HUDEP-2 (cell line): ENCODE measurements at regions not wholly inside any gene's neighbourhood (a gene's known extent, or its start where the extent isn't known, plus 50 kb on each side); places are given as distances from the start of the nearest gene placed in this dataset.

Source experiments
- DNase-seq, 76 experiments: peaks; one replicate each; lab custom pipeline; 2025; ENCODE audit not compliant: unreplicated experiment in 76 of 76; lab: John Stamatoyannopoulos, UW

- DNase-seq: no peak
These were observed 152.7 kb downstream of the TBXT start for GRCh38 chr6:166014966-166015365.

- DNase-seq: no peak
These were observed 157.3 kb downstream of the TBXT start for GRCh38 chr6:166010136-166010960.

DNA sequence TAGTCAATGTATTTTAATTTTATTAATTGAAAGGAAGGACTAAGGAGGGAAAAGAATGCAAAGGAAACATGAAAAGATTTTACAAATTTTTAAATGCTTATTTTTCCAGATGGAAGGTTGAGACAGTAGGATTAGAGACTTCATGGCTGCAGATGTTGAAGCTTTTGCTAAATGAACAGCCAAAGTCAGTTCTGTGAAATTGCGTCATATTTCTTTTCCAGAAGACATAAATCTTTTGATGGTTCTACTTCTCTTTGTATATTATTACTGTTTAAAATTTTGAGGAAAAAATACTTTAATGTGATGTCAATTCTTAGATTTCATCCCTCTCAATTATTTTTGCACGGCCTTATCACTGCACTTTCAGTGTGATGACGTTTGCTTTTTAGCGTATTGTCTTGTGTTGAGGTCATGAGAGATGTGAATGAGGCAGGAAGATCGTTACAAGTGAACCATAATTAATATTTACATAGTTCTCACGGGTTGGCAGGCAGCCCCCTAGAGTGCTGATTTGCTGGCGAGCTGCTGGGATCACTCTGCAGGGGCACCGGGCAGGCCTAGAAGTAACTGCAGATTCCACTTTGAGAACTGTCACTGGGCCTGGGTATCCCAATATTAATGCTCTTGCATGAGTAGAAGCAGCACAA lies 158.1 kb downstream of the TBXT start:
- no peak for DNase-seq

- DNase-seq: no peak
These were observed 158.9 kb downstream of the TBXT start for GRCh38 chr6:166008441-166009369.

DNA sequence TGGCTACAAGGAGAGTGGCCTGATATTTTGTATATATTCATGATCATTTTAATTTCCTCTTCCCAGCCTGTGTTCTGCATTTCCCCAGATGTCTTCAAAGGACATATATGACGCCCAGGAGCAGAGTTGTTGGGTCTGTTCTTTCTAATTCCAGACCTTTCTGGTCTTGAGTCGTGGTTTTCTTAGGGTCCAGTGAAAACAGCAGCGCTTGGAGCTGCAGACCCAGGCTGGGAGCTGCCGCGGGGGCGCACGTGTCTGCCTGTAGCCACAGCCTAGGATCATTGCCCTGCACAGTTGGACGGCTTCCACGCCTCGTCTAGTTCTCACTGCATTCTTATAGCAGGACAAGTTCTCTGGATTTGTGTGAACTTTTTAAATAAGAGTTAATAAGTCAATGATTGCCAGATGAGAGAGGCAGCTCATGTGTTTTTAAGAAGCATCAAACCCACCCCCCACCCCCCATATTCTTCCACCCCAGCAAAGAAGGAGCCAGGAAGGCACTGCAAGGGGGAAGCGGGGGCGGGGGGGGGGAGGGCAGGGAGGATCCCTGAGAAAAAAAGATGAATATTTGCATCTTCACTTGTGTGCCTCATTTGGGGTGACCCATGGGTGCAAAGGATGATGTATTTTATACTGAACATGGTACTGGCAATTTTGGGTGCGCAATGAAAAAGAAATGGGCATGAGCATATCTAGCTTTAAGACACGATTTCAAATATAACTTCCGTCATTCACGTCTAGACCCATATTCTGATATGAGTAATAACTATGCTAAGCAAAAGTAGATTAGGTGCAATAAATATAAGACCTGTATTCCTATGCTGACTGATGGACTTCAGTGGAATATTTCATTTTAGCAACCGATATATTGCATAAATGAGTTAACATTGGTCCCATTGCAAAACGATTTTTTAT lies 160.0 kb downstream of the TBXT start:
- DNase-seq: no peak

DNA sequence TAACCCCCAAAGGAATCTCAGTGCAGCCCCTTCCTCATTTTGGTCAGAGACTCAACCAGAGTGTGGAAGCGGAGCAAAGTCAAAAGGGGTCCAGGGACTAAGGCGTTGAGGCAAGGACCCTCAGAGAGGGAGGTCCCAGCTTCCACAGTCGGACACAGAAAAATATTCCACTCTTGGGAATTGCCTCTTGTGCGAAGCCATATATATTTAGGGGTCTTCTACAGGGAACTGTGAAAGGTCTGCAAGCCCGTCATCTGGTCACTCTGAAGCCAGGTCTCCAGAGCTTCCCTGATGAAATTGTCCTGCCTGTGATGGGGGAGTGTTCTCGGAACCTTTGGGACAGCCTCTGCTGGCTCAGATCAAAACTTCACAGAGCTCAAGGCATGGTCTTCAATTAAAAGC lies 160.8 kb downstream of the TBXT start:
- no peak for DNase-seq

GRCh38 chr6:166005944-166006899 lies 161.4 kb downstream of the TBXT start:
- DNase-seq: no peak

GRCh38 chr6:166005401-166005943 lies 162.2 kb downstream of the TBXT start:
- DNase-seq: no peak

DNA sequence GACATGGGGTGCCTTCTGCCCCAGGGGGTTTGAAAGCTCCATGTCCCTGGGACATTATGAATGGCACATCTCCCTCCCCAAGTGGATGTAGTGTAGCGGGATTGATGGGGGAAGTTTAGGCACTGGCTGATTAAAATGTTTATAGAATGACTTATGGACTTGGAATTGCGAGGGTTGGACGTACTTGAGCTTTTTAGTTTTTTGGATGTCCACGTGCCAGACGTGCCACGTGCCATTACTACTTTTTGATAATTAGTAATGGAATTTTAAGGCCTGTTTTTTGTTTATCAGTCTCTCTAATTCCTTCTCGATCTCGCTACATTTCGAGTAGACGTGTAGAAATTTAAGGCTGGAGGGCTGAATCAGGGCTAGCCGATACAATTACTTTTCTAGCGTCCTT lies 162.8 kb downstream of the TBXT start:
- no peak for DNase-seq

- DNase-seq: no peak
These were observed 163.2 kb downstream of the TBXT start for GRCh38 chr6:166004471-166004870.

DNA sequence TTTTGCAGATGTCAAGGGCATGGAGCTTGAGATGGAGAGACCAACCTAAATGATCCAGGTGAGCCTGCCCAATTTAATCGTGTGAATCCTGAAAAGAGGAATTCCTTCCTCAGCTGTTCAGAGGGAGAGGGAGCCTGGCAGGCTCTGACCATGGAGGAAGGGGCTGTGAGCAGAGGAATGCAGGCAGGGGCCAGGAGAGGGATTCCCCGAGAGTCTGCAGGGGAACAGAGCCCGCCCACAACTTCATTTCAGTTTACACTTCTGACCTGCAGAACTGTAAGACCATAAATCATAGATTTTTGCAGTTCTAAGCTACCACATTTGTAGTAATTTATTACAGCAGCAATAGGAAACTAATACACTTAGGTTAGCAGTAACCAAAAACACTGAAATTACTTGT lies 164.1 kb downstream of the TBXT start:
- DNase-seq: no peak

DNA sequence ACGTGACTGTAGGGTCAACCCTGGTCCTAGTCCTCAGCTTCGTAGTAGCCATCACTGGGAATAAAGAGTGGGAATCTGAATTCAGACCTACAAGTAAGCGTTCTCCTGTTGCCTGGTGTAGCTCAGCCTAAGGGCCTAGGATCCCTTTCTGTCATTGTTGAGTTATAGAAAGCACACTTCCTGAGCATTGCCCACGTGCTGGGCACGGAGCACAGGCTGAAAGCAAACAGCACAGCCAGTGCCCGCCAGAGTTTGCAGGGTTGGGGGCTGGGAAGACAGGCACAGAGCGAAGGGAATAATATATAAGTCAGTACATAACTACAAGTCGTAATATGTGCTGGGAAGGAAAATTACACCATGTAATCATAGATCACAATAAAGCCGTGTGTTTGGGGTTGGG lies 166.3 kb downstream of the TBXT start:
- DNase-seq: no peak

GRCh38 chr6:165999279-165999678 lies 168.4 kb downstream of the TBXT start:
- no peak for DNase-seq

DNA sequence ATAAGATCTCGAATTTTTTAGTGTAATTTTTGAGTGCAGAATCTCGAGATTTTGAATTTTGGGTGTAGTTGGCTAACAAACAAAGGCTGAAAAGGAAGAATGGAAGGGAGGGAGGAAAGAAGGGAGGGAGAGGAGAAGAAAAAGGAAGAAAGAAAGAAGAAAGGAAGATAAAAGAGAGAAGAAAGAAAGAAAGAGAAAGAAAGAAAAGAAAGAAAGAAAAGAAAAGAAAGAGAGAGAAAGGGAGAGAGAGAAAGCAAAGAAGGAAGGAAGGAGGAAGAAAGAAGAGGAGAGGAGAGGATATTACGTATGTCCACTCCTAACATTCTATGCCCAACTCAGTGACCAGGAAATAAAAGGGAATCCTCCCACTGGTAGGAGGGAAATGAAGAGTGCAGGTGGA lies 169.6 kb downstream of the TBXT start:
- DNase-seq: no peak

GRCh38 chr6:165991341-165991740 lies 176.3 kb downstream of the TBXT start:
- DNase-seq: no peak

DNA sequence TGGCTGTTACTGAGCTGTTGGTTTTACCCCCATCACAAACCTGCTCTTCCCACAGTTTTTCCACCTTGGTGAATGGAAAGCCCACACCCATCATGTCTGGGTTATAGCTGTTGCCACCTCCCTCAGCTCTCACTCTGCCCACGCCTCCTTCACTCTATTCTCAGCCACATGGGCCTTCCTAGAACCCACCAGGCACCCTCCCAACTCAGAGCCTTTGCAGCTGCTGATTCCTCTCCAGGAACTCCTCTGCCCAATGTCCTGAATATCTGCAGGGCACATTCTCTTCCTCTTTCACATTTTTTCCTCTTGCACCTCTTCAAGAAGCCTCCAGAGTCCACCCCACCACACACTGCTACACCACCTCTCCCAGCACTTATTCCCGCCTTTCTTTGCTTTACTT lies 177.4 kb downstream of the TBXT start:
- no peak for DNase-seq

DNA sequence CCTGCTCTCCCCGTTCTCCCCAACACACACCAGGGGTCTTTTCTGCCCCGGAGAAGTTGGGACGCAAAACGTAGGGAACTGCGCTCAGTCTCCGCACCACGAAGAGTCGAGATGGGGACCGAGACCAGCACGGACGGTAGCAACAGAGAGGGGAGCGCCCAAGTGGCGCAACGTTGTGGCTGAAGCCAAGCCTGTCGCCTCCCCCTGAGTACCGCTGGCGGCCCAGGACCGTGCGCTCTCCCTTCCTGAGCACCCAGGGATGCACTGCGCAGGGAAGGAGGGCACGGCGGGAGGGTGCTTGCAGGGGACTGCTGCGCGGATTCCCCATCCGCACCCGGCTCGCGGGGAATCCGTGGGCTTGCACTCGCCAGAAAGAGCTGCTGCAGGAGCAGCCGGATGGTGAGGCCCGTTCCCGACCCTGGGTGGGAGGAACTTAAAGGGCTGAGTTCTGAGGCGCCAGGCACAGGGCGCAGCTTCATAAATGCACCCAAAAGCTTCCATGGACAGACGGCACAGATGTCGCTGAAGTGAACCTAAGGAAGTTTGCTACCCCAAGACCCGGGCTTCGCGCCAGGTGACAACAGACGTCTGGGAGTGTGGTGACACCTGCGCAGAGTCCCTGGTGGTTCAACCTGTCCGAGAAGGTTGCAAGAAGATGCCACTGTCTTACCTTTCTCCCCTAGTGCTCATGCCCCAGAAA lies 178.7 kb downstream of the TBXT start:
- DNase-seq: no peak

- DNase-seq: no peak
These were observed 179.3 kb downstream of the TBXT start for GRCh38 chr6:165988302-165988756.
